Vagina (tissue), 2 donors: ENCODE measurements at regions not wholly inside any gene's neighbourhood (a gene's known extent, or its start where the extent isn't known, plus 50 kb on each side); places are given as distances from the start of the nearest gene placed in this dataset.

Source experiments
- POLR2A ChIP-seq, 2 donors: fragments of 450-650 bp; IDR thresholded peaks; one replicate each; pipeline ENCODE4 v1.6.1; 2017; ENCODE audit warnings: antibody characterized with exemption in 2 of 2, mild to moderate bottlenecking in 2 of 2, moderate library complexity in 2 of 2
- POLR2AphosphoS5 ChIP-seq, 2 donors: sonication (generic); formaldehyde crosslinking; IDR thresholded peaks; one replicate each; pipeline ENCODE4 v1.9.0; 2017; ENCODE audit warnings: antibody characterized with exemption in 2 of 2, mild to moderate bottlenecking in 2 of 2, low read depth in 1 of 2; ENCODE audit not compliant: insufficient read depth in 1 of 2
- TF ChIP-seq, protein P1 (sequence below), 3 experiments: fragments of 450-650 bp in 2 of 3; fragments of 200-600 bp in 1 of 3; sonication (generic) in 1 of 3; IDR thresholded peaks; one replicate each; pipeline ENCODE4 v1.5.1; 2017 to 2019; ENCODE audit warnings: antibody characterized with exemption in 3 of 3, mild to moderate bottlenecking in 2 of 3, moderate library complexity in 2 of 3

- TF ChIP-seq, protein P1, sequence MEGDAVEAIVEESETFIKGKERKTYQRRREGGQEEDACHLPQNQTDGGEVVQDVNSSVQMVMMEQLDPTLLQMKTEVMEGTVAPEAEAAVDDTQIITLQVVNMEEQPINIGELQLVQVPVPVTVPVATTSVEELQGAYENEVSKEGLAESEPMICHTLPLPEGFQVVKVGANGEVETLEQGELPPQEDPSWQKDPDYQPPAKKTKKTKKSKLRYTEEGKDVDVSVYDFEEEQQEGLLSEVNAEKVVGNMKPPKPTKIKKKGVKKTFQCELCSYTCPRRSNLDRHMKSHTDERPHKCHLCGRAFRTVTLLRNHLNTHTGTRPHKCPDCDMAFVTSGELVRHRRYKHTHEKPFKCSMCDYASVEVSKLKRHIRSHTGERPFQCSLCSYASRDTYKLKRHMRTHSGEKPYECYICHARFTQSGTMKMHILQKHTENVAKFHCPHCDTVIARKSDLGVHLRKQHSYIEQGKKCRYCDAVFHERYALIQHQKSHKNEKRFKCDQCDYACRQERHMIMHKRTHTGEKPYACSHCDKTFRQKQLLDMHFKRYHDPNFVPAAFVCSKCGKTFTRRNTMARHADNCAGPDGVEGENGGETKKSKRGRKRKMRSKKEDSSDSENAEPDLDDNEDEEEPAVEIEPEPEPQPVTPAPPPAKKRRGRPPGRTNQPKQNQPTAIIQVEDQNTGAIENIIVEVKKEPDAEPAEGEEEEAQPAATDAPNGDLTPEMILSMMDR (IDR thresholded peaks at IDR 0.05), result no peak
- TF ChIP-seq POLR2AphosphoS5 (IDR thresholded peaks at IDR 0.05; ENCODE audit: insufficient read depth in 1 of 2, low read depth in 1 of 2), result no peak
- TF ChIP-seq POLR2A (IDR thresholded peaks at IDR 0.05), result no peak
These were observed 451.4 kb upstream of the C9orf72 start for GRCh38 chr9:28024676-28025075.
